ENCODE measurements at regions not wholly inside any gene's neighbourhood (a gene's known extent, or its start where the extent isn't known, plus 50 kb on each side); places are given as distances from the start of the nearest gene placed in this dataset.

GRCh38 chr6:170460641-170461040, 92.5 kb downstream of the PSMB1 start:
- Histone ChIP-seq H3K4me3 (no peak overlapping the region), H3K27ac (no peak overlapping the region)
- intact Hi-C loops (cut with DNase I), result no loop called here

GRCh38 chr6:170459451-170459850, 93.7 kb downstream of the PSMB1 start:
- Histone ChIP-seq H3K4me1 (no peaks in the 10 kb centered on the region), H3K27ac (no peak overlapping the region), H3K4me3 (peak overlapping the region; percentile 15 to 33), H3K27me3 (no peaks in the 10 kb centered on the region), H3K36me3 (no peaks in the 10 kb centered on the region), H3K9me3 (no peaks in the 10 kb centered on the region)
- DNase-seq (ENCODE audit: extremely low spot score in 2 of 2), result no peak
- TF ChIP-seq POLR2A (IDR thresholded peaks at IDR 0.05) (no peak), POLR2AphosphoS5 (IDR thresholded peaks at IDR 0.05; ENCODE audit: insufficient read depth in 1 of 2, low read depth in 1 of 2) (no peak), CTCF (IDR thresholded peaks at IDR 0.05) (no peak)
- intact Hi-C loops (cut with DNase I), result no loop called here

More at GRCh38 chr6:170460641-170461040, 92.5 kb downstream of the PSMB1 start:
- H3K27me3 ChIP-seq, result no peaks in the 10 kb centered on the region
- no peaks in the 10 kb centered on the region for H3K36me3 ChIP-seq
- TF ChIP-seq CTCF (IDR thresholded peaks at IDR 0.05) (no peak), POLR2A (IDR thresholded peaks at IDR 0.05) (no peak), POLR2AphosphoS5 (IDR thresholded peaks at IDR 0.05; ENCODE audit: insufficient read depth in 1 of 2, low read depth in 1 of 2) (no peak)
- no peaks in the 10 kb centered on the region for H3K4me1 ChIP-seq
- H3K9me3 ChIP-seq, result no peaks in the 10 kb centered on the region
- no peak for DNase-seq (ENCODE audit: extremely low spot score in 2 of 2)

GRCh38 chr6:170456886-170457698, 96.0 kb downstream of the PSMB1 start:
- no peaks in the 10 kb centered on the region for H3K27me3 ChIP-seq
- no peak overlapping the region for H3K27ac ChIP-seq
- DNase-seq (ENCODE audit: extremely low spot score in 2 of 2), result no peak
- no peak overlapping the region for H3K4me3 ChIP-seq
- intact Hi-C loops (cut with DNase I), result no loop called here
- H3K4me1 ChIP-seq, result no peaks in the 10 kb centered on the region
- TF ChIP-seq POLR2AphosphoS5 (IDR thresholded peaks at IDR 0.05; ENCODE audit: insufficient read depth in 1 of 2, low read depth in 1 of 2), result no peak
- TF ChIP-seq CTCF (IDR thresholded peaks at IDR 0.05), result no peak
- no peak for TF ChIP-seq POLR2A (IDR thresholded peaks at IDR 0.05)
- H3K36me3 ChIP-seq, result no peaks in the 10 kb centered on the region
- no peaks in the 10 kb centered on the region for H3K9me3 ChIP-seq

Data from vagina (tissue), 2 donors.